Endothelial cell of umbilical vein (primary cell): ENCODE measurements at regions not wholly inside any gene's neighbourhood (a gene's known extent, or its start where the extent isn't known, plus 50 kb on each side); places are given as distances from the start of the nearest gene placed in this dataset.

ENCODE experiments used
- BruUV-seq: library from RNA; stranded (reverse); fragments of 400-500 nt; replicated peaks from 2 replicates; lab custom pipeline; 2021; lab: Mats Ljungman, UMichigan
- CTCF ChIA-PET: fragments of 300-600, 350-600 bp; sonication (Branson Sonifier 250); formaldehyde crosslinking; loops from one replicate; lab custom pipeline; 2021; ENCODE audit warnings: antibody characterized with exemption, inconsistent platforms; lab: Charles Lee
- POLR2A ChIA-PET: fragments of 300-600, 350-600 bp; sonication (Branson Sonifier 250); formaldehyde crosslinking; loops from one replicate; lab custom pipeline; 2021; ENCODE audit warnings: antibody characterized with exemption, inconsistent platforms; lab: Charles Lee
- DNase-seq: peaks from one replicate; pipeline ENCODE4 v3.0.0-alpha.2; 2011; ENCODE audit warnings: low read depth, low spot score
- FAIRE-seq: peaks from 2 replicates; lab custom pipeline; 2011; peaks lifted over from hg19 to GRCh38; lab: Jason Lieb, UNC
- H2AFZ ChIP-seq: 2 replicates; pipeline ENCODE4 v1.6.0; 2012; ENCODE audit warnings: low read depth, low read length, control low read depth, inconsistent platforms
- H3K27ac ChIP-seq: 2 replicates; pipeline ENCODE4 v1.5.1; 2011; ENCODE audit warnings: low read depth, mild to moderate bottlenecking, control low read depth, low read length, moderate library complexity; ENCODE audit not compliant: insufficient read depth
- H3K27me3 ChIP-seq, 2 experiments: 2 replicates each; pipeline versions ENCODE4 v1.6.0 to v1.6.1; 2011; ENCODE audit warnings: low read length in 2 of 2, mixed read lengths in 1 of 2; ENCODE audit not compliant: control insufficient read depth in 2 of 2, insufficient read depth in 2 of 2
- H3K36me3 ChIP-seq, 2 experiments: 2 replicates in 1 of 2; 3 replicates in 1 of 2; pipeline ENCODE4 v1.5.1; 2011; ENCODE audit warnings: low read length in 2 of 2, mild to moderate bottlenecking in 1 of 2, moderate library complexity in 1 of 2; ENCODE audit not compliant: control insufficient read depth in 2 of 2, insufficient read depth in 2 of 2; ENCODE audit errors: extremely low read depth in 1 of 2
- H3K4me1 ChIP-seq: 3 replicates; pipeline ENCODE4 v1.5.1; 2011; ENCODE audit warnings: mild to moderate bottlenecking, low read length; ENCODE audit not compliant: control insufficient read depth, insufficient read depth; ENCODE audit errors: extremely low read depth
- H3K4me2 ChIP-seq: 2 replicates; pipeline ENCODE4 v1.6.1; 2011; ENCODE audit warnings: low read length, control low read depth, mixed read lengths; ENCODE audit not compliant: insufficient read depth
- H3K4me3 ChIP-seq, 3 experiments: fragments of 200-600 bp in 1 of 3; sonication (generic), shearing (Covaris generic) in 1 of 3; replicated peaks in 1 of 3; 2 replicates each; pipeline ENCODE4 v1.5.1; 2011 to 2016; ENCODE audit warnings: control low read depth in 3 of 3, low read length in 3 of 3, mild to moderate bottlenecking in 2 of 3, inconsistent platforms in 1 of 3, low read depth in 1 of 3, moderate library complexity in 1 of 3; ENCODE audit not compliant: insufficient read depth in 1 of 3
- H3K79me2 ChIP-seq: 2 replicates; pipeline ENCODE4 v1.6.0; 2012; ENCODE audit warnings: low read length, inconsistent platforms; ENCODE audit not compliant: control insufficient read depth, insufficient read depth
- H3K9ac ChIP-seq: replicated peaks from 2 replicates; pipeline ENCODE3; 2011; ENCODE audit warnings: low read length, control low read depth; ENCODE audit not compliant: insufficient read depth; ENCODE audit errors: extremely low read depth
- H3K9me1 ChIP-seq: replicated peaks from 3 replicates; pipeline ENCODE4 v1.6.0; 2011; ENCODE audit warnings: mild to moderate bottlenecking, low read length; ENCODE audit not compliant: control insufficient read depth, insufficient read depth; ENCODE audit errors: extremely low read depth
- H3K9me3 ChIP-seq: replicated peaks from 2 replicates; pipeline ENCODE4 v1.5.1; 2012; ENCODE audit warnings: low read length, inconsistent platforms; ENCODE audit not compliant: control insufficient read depth, insufficient read depth
- H4K20me1 ChIP-seq: replicated peaks from 2 replicates; pipeline ENCODE3; 2011; ENCODE audit warnings: mild to moderate bottlenecking, low read length; ENCODE audit not compliant: control insufficient read depth, insufficient read depth; ENCODE audit errors: extremely low read depth
- CTCF ChIP-seq, 2 donors: IDR thresholded peaks; 1 replicate in 1 of 2; 2 replicates in 1 of 2; pipeline ENCODE4 v1.5.1; 2011; ENCODE audit warnings: low read length in 2 of 2, mild to moderate bottlenecking in 2 of 2, moderate library complexity in 2 of 2, control low read depth in 1 of 2, inconsistent platforms in 1 of 2, low read depth in 1 of 2; ENCODE audit not compliant: insufficient read depth in 1 of 2; ENCODE audit errors: extremely low read depth in 1 of 2
- EZH2 ChIP-seq: IDR thresholded peaks from 2 replicates; pipeline ENCODE4 v1.6.1; 2012; ENCODE audit warnings: borderline replicate concordance, low read depth, mild to moderate bottlenecking, moderate library complexity, low read length, inconsistent platforms; ENCODE audit not compliant: severe bottlenecking
- FOS ChIP-seq: IDR thresholded peaks from 2 replicates; pipeline ENCODE4 v1.6.1; 2011; ENCODE audit warnings: mild to moderate bottlenecking, low read length, moderate library complexity, borderline replicate concordance; ENCODE audit not compliant: insufficient read depth
- GATA2 ChIP-seq: IDR thresholded peaks from 2 replicates; pipeline ENCODE4 v1.7.0; 2011; ENCODE audit warnings: low read depth, mild to moderate bottlenecking, moderate library complexity, mixed read lengths, low read length; ENCODE audit not compliant: insufficient read length, insufficient read depth
- JUN ChIP-seq: IDR thresholded peaks from 2 replicates; pipeline ENCODE4 v1.6.1; 2011; ENCODE audit warnings: borderline replicate concordance, low read depth; ENCODE audit not compliant: insufficient read length, insufficient read depth
- MAX ChIP-seq: IDR thresholded peaks from 2 replicates; pipeline ENCODE4 v1.6.1; 2011; ENCODE audit not compliant: insufficient read depth, insufficient read length
- MYC ChIP-seq: IDR thresholded peaks from one replicate; pipeline ENCODE4 v1.6.1; 2011; ENCODE audit warnings: mild to moderate bottlenecking, low read depth, low read length
- POLR2A ChIP-seq: IDR thresholded peaks from 2 replicates; pipeline ENCODE4 v1.6.1; 2012; ENCODE audit warnings: low read depth, mild to moderate bottlenecking, control low read depth, low read length
- POLR2AphosphoS5 ChIP-seq: IDR thresholded peaks from 2 replicates; pipeline ENCODE4 v1.6.1; 2012; ENCODE audit warnings: low read depth, mild to moderate bottlenecking, control low read depth, low read length, moderate library complexity; ENCODE audit not compliant: insufficient read depth
- dilution Hi-C: fragments of 300-500 bp; cut with MboI; formaldehyde crosslinking; loops from one replicate; pipeline ENCODE4 v1.15.0; 2019; ENCODE audit warnings: low sequenced_read_pairs; ENCODE audit not compliant: extremely low pct_ligation_motif_present
- intact Hi-C: fragments of 100-400 bp; cut with micrococcal nuclease; formaldehyde crosslinking; loops from one replicate; pipeline ENCODE4 v1.10.0; 2022

DNA sequence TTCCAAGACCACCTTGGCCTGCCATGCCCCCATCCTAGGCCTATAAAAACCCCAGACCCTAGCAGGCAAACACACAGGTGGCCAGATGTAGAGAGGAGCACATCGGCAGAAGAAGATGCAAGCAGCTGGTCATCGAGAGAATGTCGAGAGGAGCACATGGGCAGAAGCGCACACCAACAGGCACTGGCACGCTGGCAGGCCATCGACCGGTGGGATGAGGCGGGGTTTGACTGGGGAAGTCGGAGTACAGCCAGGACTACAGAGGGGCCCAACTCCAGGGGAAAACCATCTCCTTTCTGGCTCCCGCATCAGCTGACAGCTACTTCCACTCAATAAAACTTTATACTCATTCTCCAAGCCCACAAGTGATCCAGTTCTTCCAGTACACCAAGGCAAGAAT lies 283.1 kb upstream of the RGMB start:
- CTCF ChIA-PET: interaction anchor here (1.5 kb wide), 1 partner anchor 9 kb away, joined by 7 read pairs; no protein-coding TSS in a partner anchor
- no peaks in the 10 kb centered on the region for H3K36me3 ChIP-seq
- POLR2A ChIA-PET: no interaction called here
- no peaks in the 10 kb centered on the region for H3K9me1 ChIP-seq
- no peak overlapping the region for H3K27ac ChIP-seq
- FAIRE-seq (no peak), DNase-seq (no peak)
- no peak overlapping the region for H3K4me2 ChIP-seq
- no peaks in the 10 kb centered on the region for H3K27me3 ChIP-seq
- BruUV-seq: no TSS peak
- H3K79me2 ChIP-seq: no peaks in the 10 kb centered on the region
- intact Hi-C loops: no loop called here
- no peak overlapping the region for H3K4me3 ChIP-seq
- H3K9ac ChIP-seq: no peak overlapping the region
- dilution Hi-C loops: no loop called here
- no peaks in the 10 kb centered on the region for H4K20me1 ChIP-seq
- H3K9me3 ChIP-seq: no peaks in the 10 kb centered on the region
- H3K4me1 ChIP-seq: peaks cover 7% of the 10 kb centered on the region
- no peak for TF ChIP-seq FOS
- no peak for TF ChIP-seq GATA2
- TF ChIP-seq EZH2: no peak
- TF ChIP-seq MAX: no peak
- no peak for TF ChIP-seq POLR2AphosphoS5
- TF ChIP-seq POLR2A: no peak
- no peak for TF ChIP-seq JUN
- no peak for TF ChIP-seq CTCF (IDR thresholded peaks at IDR 0.05; ENCODE audit: extremely low read depth in 1 of 2, insufficient read depth in 1 of 2, low read depth in 1 of 2, low read length in 2 of 2)
- no peak for TF ChIP-seq MYC
- H2AFZ ChIP-seq: no peak overlapping the region
